Dermis blood vessel endothelial cell (primary cell): ENCODE measurements at regions not wholly inside any gene's neighbourhood (a gene's known extent, or its start where the extent isn't known, plus 50 kb on each side); places are given as distances from the start of the nearest gene placed in this dataset.
"Not testable (repeated sequence)": the region's sequence is repeated elsewhere in the genome, so short reads cannot be mapped to it uniquely, and the experiment has no call there.

ENCODE experiments used
- DNase-seq: peaks from one replicate; pipeline ENCODE4 v3.0.0; 2010

DNA sequence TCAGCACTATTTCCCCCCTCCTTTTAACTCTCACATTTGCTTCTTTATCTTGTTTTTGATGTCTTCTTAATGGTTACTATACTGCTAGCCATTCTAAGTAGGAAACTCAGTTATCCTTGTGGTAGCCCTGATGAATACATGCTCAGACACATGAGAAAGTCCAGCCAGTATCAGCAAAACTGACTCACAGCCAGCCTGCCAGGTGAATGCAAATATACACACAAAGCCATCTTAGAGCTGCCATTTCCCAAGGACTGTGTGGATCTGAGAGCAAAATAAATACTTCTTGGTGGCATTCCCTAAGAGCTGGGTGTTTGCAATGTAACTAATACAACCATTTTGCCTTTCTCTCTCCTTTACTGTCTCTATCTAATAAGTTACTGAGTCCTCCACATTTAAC, 455.2 kb downstream of the CCER1 start:
- DNase-seq, result no peak

DNA sequence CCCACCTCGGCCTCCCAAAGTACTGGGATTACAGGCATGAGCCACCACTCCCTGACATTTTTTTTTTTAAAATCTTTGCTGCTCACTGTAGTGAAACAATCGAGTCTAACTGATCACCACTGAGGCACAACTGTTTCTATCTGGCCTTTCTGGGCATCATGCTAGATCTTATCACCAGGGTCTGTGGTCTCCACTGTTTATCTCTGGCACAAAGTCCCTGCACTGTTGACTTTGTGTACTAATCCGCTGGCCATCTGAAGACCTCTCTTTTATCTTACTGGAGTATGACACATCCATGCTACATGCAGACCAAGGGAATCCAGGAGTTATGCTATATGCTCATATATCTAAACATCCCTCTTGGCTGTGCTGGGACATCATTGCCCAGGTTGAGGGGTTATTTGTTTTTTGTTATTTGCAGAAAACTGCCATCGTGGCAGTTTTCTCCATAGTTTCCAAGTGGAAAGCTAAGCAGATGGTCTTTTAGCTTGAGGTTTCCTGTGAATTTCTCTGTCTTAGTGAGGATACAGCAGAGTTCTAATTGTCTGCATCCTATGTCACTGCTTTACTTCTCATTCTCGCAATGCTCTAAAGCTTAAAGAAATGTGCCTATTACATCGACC, 456.9 kb downstream of the CCER1 start:
- DNase-seq, result no peak

DNA sequence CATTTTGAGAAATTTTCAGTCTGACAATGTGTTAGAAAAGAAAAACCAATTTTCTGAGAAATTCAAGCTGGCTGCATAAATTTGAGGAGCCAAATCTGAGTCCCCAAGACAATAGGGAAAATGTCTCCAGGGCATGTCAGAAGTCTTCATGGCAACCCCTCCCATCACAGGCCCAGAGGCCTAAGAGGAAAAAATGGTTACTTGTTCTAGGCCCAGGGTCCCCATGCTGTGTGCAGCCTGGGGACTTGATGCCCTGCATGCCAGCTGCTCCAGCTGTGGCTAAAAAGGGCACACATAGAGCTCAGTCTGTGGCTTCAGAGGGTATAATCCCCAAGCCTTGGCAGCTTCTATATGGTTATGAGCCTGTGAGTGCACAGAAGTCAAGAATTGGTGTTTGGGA, 464.6 kb downstream of the CCER1 start:
- DNase-seq, result no peak

DNA sequence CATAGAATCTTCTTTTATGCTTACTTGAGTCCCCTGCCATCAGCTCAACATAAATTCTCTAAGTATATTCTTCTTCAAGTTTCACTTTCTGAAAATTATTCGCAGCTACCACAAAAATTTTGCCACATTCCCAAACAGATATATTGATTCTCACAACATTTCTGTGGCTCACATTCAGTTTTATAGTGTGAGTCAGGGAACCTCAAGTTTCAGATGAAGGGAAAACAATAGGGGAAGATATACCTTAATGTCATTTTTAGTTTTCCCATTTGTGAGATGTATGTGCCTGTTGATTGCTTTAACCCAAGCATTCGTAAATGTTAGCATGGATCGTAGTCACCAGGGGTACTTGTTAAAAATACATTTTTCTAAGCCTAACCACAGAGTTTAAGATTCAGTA, 465.8 kb downstream of the CCER1 start:
- no peak for DNase-seq

DNA sequence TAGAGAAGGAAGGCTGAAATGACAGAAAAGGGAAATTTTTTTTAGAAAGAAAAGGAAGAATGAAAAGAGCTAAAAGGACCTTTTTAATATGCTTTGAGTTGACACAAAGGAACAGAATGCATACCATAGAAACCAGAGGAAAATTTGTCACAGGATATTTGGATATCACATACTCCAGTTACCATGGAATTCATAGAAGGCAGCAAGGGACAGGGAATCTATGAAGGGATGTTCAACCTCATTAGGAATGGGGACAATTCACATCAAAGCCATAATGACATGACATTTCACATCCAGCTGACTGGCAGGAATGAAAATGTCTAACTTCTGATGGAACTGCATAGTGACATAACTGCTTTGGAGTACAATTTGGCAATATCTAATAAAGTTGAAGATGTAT, 469.4 kb downstream of the CCER1 start:
- no peak for DNase-seq

DNA sequence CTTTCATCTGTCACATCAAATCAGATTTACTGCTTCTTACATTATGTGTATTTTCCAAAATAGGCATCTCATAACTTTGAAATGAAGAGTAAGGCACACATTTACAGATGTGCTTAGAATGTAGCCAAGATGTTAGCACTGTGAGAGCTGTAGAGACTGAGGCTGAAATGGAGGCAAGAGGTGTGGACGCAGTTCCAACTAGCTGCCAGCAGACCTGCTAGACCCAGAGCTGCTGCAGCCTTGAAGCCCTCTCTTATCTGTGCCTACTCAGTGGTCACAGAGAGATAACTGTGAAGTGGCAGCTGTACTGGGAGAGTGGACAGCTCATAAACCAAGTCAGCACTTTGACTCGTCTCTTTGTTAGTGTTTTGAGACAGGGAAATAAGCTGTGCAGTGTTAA, 470.9 kb downstream of the CCER1 start:
- no peak for DNase-seq

DNA sequence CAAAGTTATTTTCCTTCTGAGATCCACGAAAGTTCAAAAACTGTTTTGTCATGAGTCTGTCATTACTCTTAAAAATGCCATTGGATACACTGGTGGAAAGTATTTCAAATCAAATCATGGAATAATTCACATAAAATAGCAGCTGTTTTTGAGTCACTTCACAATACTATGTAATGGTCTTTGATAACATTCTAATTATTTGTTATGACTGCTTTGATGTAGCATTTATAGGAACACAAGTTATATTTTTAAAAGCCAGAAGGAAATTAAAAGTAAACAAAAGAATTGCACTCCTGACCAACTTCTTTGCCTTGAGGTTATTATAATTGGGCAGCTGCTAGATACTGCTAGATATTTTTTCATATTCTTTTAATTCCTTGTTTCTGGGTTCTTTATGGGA, 473.2 kb downstream of the CCER1 start:
- no peak for DNase-seq

DNA sequence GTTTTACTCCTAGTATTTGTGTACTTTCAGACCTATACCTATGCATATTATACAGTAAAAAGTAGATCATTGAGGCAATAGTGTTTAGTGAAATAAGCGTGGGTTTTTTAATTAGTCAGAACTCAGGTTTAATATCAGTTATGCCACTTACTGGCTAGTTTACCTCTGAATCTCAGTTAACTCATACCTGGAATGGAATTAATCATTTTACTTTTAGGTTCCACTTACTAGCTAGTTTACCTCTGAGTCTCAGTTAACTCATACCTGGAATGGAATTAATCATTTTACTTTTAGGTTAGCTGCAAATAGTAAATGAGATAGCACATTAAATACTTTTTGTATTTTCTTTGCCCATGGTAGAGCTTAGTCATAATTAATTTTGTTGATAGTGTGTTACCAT, 475.7 kb downstream of the CCER1 start:
- DNase-seq, result no peak

DNA sequence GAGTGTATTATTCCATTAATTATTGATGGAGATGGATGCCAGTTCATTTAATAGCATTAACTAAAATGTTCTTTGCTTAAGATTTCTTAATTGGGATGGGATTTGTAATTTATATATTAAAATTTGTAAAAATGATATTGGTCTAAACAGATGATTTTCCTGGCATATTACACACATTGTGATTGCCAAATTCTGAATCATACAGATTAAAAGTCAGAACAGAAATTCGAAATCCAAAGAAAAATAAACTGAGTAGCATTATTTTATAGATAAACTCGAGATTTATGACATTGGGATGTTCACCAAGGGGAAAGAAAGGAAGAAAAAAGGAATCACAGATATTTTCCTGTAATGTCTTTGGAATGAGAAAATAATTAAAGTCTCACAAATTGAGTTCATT, 481.1 kb downstream of the CCER1 start:
- no peak for DNase-seq

DNA sequence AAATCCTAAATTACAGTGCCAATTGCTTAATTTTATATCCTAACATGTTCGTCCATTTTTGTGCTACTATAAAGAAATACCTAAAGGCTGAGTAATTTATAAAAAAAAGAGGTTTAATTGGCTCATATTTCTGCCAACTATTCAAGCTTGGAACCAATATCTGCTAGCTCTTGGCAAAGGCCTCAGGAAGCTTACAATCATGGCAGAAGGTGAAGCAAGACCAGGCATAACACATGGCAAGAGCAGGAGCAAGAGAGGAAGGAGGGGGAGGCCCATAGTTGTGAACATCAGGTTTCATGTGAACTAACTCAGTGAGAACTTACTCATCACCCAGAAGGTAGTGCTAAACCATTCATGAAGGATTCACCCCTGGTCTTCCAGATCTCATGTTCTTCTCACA, 494.3 kb downstream of the CCER1 start:
- no peak for DNase-seq

DNA sequence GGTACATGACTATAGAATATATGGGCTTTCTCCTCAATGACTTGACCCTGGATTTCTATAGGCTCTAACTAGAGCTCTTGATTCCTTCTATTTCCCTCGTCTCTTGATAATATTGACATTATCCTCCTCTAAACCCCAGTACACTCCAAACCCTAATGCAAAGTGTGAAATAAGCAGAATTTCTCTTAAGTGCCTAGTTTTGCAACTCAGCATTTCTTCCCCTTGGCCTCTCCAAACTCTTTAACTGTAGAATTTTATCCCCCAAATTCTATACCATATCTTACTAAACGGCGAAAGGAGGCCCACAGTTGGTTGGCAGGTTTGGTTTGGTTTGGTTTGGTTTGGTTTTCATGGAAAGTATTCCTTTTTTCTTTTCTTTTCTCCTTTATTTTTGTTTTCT, 498.7 kb downstream of the CCER1 start:
- no peak for DNase-seq

DNA sequence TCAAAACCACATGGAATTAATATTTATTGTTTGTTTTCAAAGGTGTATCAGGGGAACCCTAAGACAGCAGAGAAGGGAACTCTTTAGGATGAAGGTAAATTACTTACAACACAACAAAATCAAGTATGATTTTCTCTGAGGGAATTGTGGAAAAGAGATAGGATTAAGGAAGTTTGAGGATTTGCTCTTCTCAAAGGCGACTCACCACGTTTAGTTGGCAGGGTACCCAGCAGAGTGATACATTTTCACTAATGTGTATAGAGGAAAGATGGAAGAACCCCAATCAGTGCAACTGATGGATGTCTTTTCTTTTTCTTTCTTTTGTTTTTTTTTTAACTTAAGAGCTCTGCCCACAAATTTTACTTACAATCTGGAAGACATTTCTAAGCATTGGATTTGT, 499.2 kb downstream of the CCER1 start:
- DNase-seq, result no peak

DNA sequence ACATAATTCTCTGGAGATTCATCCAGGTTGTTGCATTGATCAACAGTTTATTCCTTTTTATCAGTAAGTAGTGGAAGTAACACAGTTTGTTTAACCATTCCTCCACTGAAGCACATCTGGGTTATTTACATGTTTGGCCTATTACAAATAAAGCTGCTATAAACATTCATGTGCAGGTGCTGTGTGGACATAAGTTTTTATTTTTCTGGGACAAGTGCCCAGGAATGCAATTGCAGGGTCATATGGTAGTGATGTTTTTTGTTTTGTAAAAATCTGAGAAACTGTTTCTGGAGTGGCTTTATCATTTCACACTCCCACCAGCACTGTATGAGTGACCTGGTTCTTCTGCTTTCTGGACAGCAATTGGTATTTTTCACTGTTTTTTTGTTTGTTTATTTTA, 505.4 kb downstream of the CCER1 start:
- DNase-seq, result peak; percentile 25

DNA sequence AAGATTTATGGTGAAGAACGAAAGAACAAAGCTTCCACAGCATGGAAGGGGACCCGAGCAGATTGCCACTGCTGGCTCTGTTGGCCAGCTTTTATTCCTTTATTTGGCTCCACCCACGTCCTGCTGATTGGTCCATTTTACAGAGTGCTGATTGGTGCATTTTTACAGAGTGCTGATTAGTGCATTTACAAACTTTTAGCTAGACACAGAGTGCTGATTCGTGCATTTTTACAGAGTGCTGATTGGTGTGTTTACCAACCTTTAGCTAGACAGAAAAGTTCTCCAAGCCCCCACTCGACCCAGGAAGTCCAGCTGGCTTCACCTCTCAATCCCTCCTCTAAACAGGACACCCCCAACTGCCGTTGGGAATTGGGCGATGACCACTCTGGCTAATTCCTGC, 511.5 kb downstream of the CCER1 start:
- not testable (repeated sequence) for DNase-seq

DNA sequence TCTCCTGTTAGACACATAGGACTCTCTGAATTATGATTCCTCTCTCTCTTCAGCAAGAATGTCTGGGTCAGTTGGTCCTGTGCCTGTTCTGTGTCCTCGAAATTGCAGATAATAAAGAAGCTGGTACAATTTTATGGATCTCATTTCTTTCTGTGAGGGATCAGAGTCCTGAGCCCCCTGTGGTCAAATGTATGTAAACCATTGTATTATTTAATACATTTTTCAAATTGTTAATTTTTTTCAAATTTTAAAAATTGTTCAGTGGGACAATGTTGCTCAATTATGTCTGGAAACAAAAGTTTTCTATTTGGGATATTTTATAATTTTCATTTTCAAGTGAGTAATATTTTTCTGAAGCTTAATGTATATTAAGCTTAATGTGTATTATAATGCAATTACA, 513.5 kb downstream of the CCER1 start:
- peak; percentile 1 for DNase-seq

DNA sequence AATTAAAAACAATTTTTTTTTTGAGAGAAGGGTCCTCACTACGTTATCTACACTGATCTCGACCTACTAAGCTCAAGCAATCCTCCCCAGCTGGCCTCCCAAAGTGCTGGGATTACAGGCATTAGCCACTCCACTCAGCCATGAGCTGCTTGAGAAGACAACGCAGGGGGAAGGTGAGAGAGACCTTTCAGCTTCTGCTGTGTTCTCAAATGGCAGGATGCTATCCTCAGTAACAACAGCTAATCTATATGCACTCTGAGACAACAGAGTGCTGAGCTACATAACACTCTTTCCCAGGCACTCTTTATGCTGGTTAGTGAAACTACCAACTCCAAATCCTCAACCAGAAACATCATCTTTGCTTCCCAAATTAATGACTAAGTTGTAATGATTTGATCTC, 526.1 kb downstream of the CCER1 start:
- DNase-seq, result no peak

DNA sequence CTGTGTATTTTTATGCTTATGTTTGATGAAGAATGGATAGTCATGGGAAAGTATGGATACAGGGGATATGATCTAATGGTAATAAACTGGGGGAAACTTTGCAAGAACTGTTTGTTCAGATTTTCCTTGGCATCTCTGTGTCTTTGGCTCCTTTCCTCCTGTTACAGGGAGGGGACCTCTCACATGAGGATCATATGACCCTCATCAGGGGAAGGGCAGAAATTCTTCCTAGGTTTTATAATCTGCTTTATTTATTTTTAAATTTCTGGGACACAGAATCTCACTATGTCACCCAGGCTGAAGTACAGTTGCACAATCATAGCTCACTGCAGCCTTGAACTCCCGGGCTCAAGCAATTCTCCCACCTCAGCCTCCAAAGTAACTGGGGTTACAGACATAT, 526.5 kb downstream of the CCER1 start:
- DNase-seq, result no peak

DNA sequence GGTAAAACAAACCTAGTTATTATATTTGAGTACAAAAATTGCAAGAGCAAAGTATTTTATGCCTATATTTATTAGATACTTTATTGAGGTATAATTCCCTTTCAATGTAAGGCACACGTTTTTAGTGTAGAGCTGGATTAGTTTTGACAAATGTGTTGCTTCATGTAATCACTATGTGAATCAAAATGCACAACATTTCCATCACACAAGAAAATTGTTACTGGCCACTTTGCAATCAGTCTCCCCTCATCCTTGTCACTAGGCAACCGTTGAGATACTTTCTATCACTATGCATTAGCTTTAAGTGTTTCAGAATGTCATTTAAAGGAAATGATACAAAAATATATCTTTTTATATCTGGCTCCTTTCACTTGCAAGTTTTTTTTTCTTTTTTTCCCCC, 531.0 kb downstream of the CCER1 start:
- no peak for DNase-seq

DNA sequence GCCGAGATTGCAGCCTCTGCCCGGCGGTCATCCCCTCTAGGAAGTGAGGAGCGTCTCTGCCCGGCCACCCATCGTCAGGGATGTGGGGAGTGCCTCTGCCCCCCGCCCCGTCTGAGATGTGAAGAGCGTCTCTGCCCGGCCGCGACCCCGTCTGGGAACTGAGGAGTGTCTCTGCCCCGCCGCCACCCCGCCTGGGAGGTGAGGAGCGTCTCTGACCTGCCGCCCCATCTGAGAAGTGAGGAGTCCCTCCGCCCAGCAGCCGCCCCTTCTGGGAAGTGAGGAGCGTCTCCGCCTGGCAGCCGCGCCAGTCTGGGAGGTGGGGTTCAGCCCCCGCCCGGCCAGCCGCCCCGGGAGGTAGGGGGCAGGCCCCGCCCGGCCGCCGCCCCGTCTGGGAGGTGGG, 544.0 kb downstream of the CCER1 start:
- DNase-seq, result no peak

DNA sequence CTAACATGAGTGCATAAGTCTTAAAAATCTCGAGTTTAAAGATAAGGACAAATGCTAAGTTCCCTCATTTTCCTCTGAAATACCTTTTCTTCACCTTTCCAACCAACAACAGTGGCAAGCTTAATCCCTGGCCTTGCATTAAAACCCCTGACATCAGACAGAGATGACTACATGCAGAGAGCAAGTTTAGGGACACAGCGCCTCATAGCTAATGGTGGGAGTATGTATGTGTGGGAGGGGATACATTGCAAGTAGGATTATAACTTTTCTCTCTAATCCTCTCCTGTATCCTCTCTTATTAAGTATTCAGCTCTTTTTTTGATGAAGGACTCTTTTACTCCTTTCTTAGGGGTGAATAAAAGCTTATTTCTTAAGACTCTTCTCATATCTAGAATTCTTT, 547.1 kb downstream of the CCER1 start:
- DNase-seq, result no peak

DNA sequence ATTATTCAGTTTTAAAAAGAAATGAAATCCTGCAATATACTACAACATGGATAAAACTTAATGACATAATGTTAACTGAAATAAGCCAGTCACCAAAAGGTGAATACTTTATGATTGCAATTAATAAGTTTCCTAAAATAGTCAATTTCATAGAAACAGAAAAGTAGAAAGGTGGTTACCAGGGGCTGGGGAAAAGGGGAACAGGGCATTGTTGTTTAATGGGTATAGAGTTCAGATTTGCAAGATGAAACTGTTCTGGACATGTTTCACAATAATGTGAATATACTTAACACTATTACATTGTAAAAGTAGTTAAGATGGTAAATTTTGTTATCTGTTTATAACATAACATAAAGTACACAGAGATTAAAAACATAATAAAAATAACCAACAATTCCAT, 550.9 kb downstream of the CCER1 start:
- DNase-seq, result no peak

DNA sequence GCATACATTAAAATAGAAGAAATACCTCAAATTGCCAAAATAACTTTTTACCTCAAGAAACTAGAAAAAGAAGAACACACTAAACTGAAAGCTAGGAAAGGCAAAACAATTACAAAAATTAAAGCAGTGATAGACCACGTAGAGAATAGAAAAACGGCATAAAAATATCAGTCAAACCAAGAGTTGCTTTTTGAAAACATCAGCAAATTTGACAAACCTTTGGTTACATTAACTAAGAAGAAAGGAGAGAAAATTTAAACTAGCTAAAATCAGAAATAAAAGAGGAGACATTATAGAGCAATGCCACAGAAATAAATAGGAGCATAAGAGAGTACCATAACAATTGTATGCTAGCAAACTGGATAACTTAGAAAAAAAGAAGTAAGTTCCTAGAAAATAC, 553.8 kb downstream of the CCER1 start:
- no peak for DNase-seq

DNA sequence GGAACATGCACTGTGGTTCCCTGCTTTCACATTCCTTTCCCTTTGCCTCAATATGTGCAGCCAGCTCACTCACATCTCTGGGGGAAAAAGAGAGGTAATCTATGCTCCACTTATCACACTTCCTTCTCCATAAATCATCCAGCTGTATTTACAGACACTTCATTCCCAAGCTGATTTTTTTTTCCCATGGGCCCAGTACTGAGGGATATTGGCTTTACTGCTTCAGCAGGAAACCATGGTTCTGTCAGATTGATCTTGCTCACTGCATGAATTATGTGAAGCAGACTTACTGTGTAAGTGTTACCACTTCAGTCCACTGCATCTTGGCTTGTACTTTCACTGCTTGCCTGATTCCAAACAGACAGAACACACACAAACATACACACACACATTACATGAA, 555.6 kb downstream of the CCER1 start:
- no peak for DNase-seq

DNA sequence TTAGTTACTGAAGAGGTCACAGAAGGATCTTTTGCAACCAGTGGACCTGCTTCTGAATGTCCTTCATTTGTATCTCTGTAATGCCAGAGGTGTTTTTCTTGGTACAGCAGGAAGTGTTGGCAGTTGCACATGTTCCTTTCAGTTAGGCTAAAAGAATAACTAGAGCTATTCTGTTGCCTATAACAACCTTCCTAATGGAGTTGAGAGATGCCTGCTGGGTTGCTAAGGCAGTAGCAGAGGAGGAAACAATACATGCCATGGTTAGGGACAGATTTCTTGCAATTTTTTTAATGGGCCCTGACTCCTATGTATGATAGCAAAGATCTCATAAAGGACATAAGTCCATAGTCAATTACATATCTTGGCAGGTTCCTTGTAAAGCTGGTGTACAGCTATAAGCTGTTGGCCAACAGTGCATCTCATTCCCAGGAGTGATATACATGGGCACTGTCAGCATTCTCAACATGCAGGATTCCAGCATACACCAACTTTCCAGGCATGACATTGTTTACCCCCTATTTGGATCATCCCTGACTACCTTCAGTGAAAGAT, 556.6 kb downstream of the CCER1 start:
- no peak for DNase-seq

DNA sequence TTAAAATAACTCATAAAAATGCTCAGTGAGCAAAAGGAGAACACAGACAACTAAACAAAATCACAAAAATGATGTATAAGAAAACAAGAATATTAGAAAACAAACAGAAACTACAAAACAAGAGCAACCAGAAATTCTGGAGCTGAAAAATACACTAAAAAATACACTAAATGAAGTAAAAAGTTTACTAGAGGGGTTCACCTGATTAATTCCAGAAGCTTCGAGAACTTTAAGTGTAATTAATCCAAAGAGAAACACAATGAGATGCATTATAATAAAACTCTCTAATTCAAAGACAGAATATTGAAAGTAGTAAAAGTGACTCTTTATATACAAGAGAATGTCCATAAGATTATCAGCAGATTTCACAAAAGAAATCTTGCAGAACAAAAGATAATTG, 558.4 kb downstream of the CCER1 start:
- no peak for DNase-seq
